Gastrocnemius medialis (tissue), 4 donors: ENCODE measurements at regions not wholly inside any gene's neighbourhood (a gene's known extent, or its start where the extent isn't known, plus 50 kb on each side); places are given as distances from the start of the nearest gene placed in this dataset.

Experiments
- POLR2A ChIP-seq, 2 donors: fragments of 450-650 bp; IDR thresholded peaks; one replicate each; pipeline ENCODE4 v1.6.1; 2017; ENCODE audit warnings: antibody characterized with exemption in 2 of 2, mild to moderate bottlenecking in 2 of 2, moderate library complexity in 2 of 2
- TF ChIP-seq, protein P1 (sequence below), 5 experiments: fragments of 450-650 bp in 3 of 5; fragments of 200-600 bp in 2 of 5; sonication (generic) in 2 of 5; IDR thresholded peaks in 4 of 5; conservative IDR thresholded peaks in 1 of 5; 1 replicate in 4 of 5; 2 replicates in 1 of 5; pipeline ENCODE4 v1.5.1; 2016 to 2019; ENCODE audit warnings: antibody characterized with exemption in 5 of 5, mild to moderate bottlenecking in 3 of 5, moderate library complexity in 3 of 5

GRCh38 chr15:96112018-96112417 is 218.5 kb upstream of the NR2F2 start:
- no peak for TF ChIP-seq POLR2A (IDR thresholded peaks at IDR 0.05)
- TF ChIP-seq, protein P1, sequence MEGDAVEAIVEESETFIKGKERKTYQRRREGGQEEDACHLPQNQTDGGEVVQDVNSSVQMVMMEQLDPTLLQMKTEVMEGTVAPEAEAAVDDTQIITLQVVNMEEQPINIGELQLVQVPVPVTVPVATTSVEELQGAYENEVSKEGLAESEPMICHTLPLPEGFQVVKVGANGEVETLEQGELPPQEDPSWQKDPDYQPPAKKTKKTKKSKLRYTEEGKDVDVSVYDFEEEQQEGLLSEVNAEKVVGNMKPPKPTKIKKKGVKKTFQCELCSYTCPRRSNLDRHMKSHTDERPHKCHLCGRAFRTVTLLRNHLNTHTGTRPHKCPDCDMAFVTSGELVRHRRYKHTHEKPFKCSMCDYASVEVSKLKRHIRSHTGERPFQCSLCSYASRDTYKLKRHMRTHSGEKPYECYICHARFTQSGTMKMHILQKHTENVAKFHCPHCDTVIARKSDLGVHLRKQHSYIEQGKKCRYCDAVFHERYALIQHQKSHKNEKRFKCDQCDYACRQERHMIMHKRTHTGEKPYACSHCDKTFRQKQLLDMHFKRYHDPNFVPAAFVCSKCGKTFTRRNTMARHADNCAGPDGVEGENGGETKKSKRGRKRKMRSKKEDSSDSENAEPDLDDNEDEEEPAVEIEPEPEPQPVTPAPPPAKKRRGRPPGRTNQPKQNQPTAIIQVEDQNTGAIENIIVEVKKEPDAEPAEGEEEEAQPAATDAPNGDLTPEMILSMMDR (IDR thresholded peaks at IDR 0.05 in 4 of 5, conservative IDR thresholded peaks at IDR 0.05 in 1 of 5), result no peak
